ENCODE measurements at regions not wholly inside any gene's neighbourhood (a gene's known extent, or its start where the extent isn't known, plus 50 kb on each side); places are given as distances from the start of the nearest gene placed in this dataset.

DNA sequence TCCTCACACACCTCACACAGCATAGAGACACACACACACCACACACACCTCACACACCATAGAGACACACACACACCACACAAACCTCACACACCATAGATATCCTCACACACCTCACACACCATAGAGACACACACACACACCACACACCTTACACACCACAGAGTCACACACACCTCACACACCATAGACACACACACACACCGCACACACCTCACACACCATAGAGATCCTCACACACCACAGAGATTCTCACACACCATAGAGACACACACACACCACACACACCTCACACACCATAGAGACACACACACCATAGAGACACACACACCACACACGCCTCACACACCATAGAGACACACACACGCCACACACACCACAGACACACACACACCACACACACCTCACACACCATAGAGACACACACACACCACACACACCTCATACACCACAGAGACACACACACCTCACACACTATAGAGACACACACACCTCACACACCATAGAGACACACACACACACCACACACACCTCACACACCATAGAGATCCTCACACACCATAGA, 270.6 kb downstream of the CYRIA start:
- intact Hi-C loops (cut with micrococcal nuclease): no loop called here
- H3K27ac ChIP-seq (replicated peaks): no peak overlapping the region
- no peak for DNase-seq
- peaks cover 11% of the 10 kb centered on the region for H3K27me3 ChIP-seq (ENCODE audit: low read depth)
- no peaks in the 10 kb centered on the region for H3K9me3 ChIP-seq (replicated peaks)
- no peaks in the 10 kb centered on the region for H3K36me3 ChIP-seq
- TF ChIP-seq, protein P1, sequence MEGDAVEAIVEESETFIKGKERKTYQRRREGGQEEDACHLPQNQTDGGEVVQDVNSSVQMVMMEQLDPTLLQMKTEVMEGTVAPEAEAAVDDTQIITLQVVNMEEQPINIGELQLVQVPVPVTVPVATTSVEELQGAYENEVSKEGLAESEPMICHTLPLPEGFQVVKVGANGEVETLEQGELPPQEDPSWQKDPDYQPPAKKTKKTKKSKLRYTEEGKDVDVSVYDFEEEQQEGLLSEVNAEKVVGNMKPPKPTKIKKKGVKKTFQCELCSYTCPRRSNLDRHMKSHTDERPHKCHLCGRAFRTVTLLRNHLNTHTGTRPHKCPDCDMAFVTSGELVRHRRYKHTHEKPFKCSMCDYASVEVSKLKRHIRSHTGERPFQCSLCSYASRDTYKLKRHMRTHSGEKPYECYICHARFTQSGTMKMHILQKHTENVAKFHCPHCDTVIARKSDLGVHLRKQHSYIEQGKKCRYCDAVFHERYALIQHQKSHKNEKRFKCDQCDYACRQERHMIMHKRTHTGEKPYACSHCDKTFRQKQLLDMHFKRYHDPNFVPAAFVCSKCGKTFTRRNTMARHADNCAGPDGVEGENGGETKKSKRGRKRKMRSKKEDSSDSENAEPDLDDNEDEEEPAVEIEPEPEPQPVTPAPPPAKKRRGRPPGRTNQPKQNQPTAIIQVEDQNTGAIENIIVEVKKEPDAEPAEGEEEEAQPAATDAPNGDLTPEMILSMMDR (IDR thresholded peaks at IDR 0.05; ENCODE audit: borderline replicate concordance): no peak
- H3K4me1 ChIP-seq: peaks cover under 1% of the 10 kb centered on the region
- no peak overlapping the region for H3K4me3 ChIP-seq

DNA sequence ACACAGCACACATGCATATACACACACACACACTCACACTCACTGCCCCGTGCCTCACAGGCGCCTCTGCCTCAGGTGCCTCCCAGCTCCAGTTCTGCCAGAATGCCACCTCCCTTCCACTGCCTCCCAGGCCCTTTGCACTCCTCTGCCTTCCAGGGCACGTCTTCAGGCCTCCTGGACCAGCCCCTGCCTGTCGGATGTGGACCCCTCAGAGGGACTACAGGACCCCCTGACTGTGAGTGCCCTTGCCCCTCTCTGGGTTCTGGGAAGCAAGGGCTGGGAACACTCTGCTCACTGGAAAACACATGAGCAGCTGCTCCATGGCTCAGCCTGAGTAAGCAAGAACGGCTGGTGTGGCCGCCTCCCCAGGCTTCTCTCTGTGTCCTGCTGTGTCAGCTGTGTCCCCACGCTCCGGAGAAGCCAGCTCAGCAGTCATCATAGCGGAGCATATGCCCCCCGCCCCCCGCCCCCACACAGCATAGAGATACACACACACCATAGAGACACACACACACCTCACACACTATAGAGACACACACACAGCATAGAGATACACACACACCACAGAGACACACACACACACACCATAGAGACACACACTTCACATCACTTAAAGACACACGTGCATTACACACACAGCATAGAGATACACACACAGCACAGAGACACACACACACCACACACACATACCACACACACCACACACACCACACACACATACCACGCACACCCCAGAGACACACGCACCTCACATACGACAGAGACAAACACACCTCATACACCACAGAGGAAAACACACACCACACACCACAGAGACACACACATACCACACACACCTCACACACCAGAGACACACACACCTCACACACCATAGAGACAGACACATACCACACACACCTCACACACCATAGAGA, 271.3 kb downstream of the CYRIA start:
- H3K27me3 ChIP-seq (ENCODE audit: low read depth): peaks cover 11% of the 10 kb centered on the region
- TF ChIP-seq, protein P1 (IDR thresholded peaks at IDR 0.05; ENCODE audit: borderline replicate concordance): no peak
- no peaks in the 10 kb centered on the region for H3K36me3 ChIP-seq
- no peak overlapping the region for H3K27ac ChIP-seq (replicated peaks)
- no peak overlapping the region for H3K4me3 ChIP-seq
- no peaks in the 10 kb centered on the region for H3K4me1 ChIP-seq
- intact Hi-C loops (cut with micrococcal nuclease): no loop called here
- H3K9me3 ChIP-seq (replicated peaks): no peaks in the 10 kb centered on the region
- DNase-seq: no peak

GRCh38 chr2:16393500-16394071, 272.0 kb downstream of the CYRIA start:
- TF ChIP-seq, protein P1 (IDR thresholded peaks at IDR 0.05; ENCODE audit: borderline replicate concordance): no peak
- intact Hi-C loops (cut with micrococcal nuclease): no loop called here
- Histone ChIP-seq H3K27me3 (ENCODE audit: low read depth) (peaks cover 11% of the 10 kb centered on the region), H3K4me1 (no peaks in the 10 kb centered on the region), H3K4me3 (no peak overlapping the region), H3K9me3 (replicated peaks) (no peaks in the 10 kb centered on the region), H3K27ac (replicated peaks) (no peak overlapping the region), H3K36me3 (no peaks in the 10 kb centered on the region)
- DNase-seq: no peak

GRCh38 chr2:16392647-16393499, 272.8 kb downstream of the CYRIA start:
- no peak overlapping the region for H3K4me3 ChIP-seq
- H3K27me3 ChIP-seq (ENCODE audit: low read depth): peaks cover 11% of the 10 kb centered on the region
- no peaks in the 10 kb centered on the region for H3K9me3 ChIP-seq (replicated peaks)
- intact Hi-C loops (cut with micrococcal nuclease): no loop called here
- H3K4me1 ChIP-seq: no peaks in the 10 kb centered on the region
- TF ChIP-seq, protein P1 (IDR thresholded peaks at IDR 0.05; ENCODE audit: borderline replicate concordance): no peak
- no peaks in the 10 kb centered on the region for H3K36me3 ChIP-seq
- DNase-seq: no peak
- H3K27ac ChIP-seq (replicated peaks): no peak overlapping the region

- no peaks in the 10 kb centered on the region for H3K36me3 ChIP-seq
- DNase-seq: no peak
- intact Hi-C loops (cut with micrococcal nuclease): no loop called here
- H3K4me1 ChIP-seq: peaks cover under 1% of the 10 kb centered on the region
- H3K27me3 ChIP-seq (ENCODE audit: low read depth): peaks cover 15% of the 10 kb centered on the region
- H3K4me3 ChIP-seq: no peak overlapping the region
- H3K27ac ChIP-seq (replicated peaks): no peak overlapping the region
- TF ChIP-seq, protein P1 (IDR thresholded peaks at IDR 0.05; ENCODE audit: borderline replicate concordance): no peak
- H3K9me3 ChIP-seq (replicated peaks): no peaks in the 10 kb centered on the region
These were observed 273.6 kb downstream of the CYRIA start for GRCh38 chr2:16391986-16392385.

Data from left ventricle myocardium inferior (tissue), 1 donor.